ENCODE measurements at regions not wholly inside any gene's neighbourhood (a gene's known extent, or its start where the extent isn't known, plus 50 kb on each side); places are given as distances from the start of the nearest gene placed in this dataset.

DNA sequence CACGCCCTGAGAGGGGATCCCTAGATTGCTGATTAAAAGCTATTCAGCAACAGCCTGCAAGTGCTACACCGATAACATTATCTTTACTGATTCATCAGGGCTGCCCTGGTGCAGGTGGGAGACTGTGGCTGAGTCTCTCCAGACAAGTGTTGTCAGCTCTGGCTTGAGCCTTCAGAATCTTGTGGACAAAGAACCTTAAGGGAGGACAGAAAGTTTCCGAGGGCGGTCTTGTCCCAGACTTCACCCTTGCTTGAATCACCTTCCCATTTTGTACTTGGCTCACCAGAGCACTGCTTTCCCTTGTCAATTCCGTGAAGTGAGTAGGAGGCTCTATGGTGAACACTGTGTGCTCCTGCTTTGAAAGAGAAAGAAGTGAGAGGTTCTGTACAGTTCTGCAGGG is 88.6 kb upstream of the PCSK2 start:
- H3K4me1 ChIP-seq (ENCODE audit: control insufficient read depth, extremely low read depth, insufficient read depth, low read length) = no peaks in the 10 kb centered on the region
- no peak overlapping the region for H3K4me3 ChIP-seq (replicated peaks in 1 of 3; ENCODE audit: insufficient read depth in 1 of 3, low read depth in 1 of 3, low read length in 3 of 3)
- peaks cover 5% of the 10 kb centered on the region for H3K9me3 ChIP-seq (replicated peaks; ENCODE audit: control insufficient read depth, insufficient read depth, low read length)
- ChIA-PET CTCF (no interaction called here), POLR2A (no interaction called here)
- H3K36me3 ChIP-seq (ENCODE audit: control insufficient read depth in 2 of 2, extremely low read depth in 1 of 2, insufficient read depth in 2 of 2, low read length in 2 of 2) = no peaks in the 10 kb centered on the region
- H3K9ac ChIP-seq (replicated peaks; ENCODE audit: extremely low read depth, insufficient read depth, low read length) = no peak overlapping the region
- no peaks in the 10 kb centered on the region for H3K79me2 ChIP-seq (ENCODE audit: control insufficient read depth, insufficient read depth, low read length)
- no peaks in the 10 kb centered on the region for H3K9me1 ChIP-seq (replicated peaks; ENCODE audit: control insufficient read depth, extremely low read depth, insufficient read depth, low read length)
- intact Hi-C loops (cut with micrococcal nuclease) (no loop called here), dilution Hi-C loops (cut with MboI; ENCODE audit: extremely low pct_ligation_motif_present, low sequenced_read_pairs) (no loop called here)
- DNase-seq (ENCODE audit: low read depth, low spot score) (no peak), FAIRE-seq (no peak)
- TF ChIP-seq POLR2AphosphoS5 (IDR thresholded peaks at IDR 0.05; ENCODE audit: insufficient read depth, low read depth, low read length) (no peak), FOS (IDR thresholded peaks at IDR 0.05; ENCODE audit: borderline replicate concordance, insufficient read depth, low read length) (no peak), GATA2 (IDR thresholded peaks at IDR 0.05; ENCODE audit: insufficient read depth, insufficient read length, low read depth, low read length) (no peak), JUN (IDR thresholded peaks at IDR 0.05; ENCODE audit: borderline replicate concordance, insufficient read depth, insufficient read length, low read depth) (no peak), MYC (IDR thresholded peaks at IDR 0.05; ENCODE audit: low read depth, low read length) (no peak)
- TF ChIP-seq, protein P1, sequence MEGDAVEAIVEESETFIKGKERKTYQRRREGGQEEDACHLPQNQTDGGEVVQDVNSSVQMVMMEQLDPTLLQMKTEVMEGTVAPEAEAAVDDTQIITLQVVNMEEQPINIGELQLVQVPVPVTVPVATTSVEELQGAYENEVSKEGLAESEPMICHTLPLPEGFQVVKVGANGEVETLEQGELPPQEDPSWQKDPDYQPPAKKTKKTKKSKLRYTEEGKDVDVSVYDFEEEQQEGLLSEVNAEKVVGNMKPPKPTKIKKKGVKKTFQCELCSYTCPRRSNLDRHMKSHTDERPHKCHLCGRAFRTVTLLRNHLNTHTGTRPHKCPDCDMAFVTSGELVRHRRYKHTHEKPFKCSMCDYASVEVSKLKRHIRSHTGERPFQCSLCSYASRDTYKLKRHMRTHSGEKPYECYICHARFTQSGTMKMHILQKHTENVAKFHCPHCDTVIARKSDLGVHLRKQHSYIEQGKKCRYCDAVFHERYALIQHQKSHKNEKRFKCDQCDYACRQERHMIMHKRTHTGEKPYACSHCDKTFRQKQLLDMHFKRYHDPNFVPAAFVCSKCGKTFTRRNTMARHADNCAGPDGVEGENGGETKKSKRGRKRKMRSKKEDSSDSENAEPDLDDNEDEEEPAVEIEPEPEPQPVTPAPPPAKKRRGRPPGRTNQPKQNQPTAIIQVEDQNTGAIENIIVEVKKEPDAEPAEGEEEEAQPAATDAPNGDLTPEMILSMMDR (IDR thresholded peaks at IDR 0.05; ENCODE audit: extremely low read depth in 1 of 2, insufficient read depth in 1 of 2, low read depth in 1 of 2, low read length in 2 of 2) = no peak
- TF ChIP-seq, protein P2, sequence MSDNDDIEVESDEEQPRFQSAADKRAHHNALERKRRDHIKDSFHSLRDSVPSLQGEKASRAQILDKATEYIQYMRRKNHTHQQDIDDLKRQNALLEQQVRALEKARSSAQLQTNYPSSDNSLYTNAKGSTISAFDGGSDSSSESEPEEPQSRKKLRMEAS (IDR thresholded peaks at IDR 0.05; ENCODE audit: insufficient read depth, insufficient read length) = no peak
- H4K20me1 ChIP-seq (replicated peaks; ENCODE audit: control insufficient read depth, extremely low read depth, insufficient read depth, low read length) = no peaks in the 10 kb centered on the region
- H3K4me2 ChIP-seq (ENCODE audit: insufficient read depth, low read length) = no peak overlapping the region
- H3K27ac ChIP-seq (ENCODE audit: insufficient read depth, low read depth, low read length) = no peak overlapping the region
- no TSS peak for BruUV-seq (replicated peaks)
- H2AFZ ChIP-seq (ENCODE audit: low read depth, low read length) = no peak overlapping the region
- H3K27me3 ChIP-seq (ENCODE audit: control insufficient read depth in 2 of 2, insufficient read depth in 2 of 2, low read length in 2 of 2) = no peaks in the 10 kb centered on the region
